Neural cell (in vitro differentiated cells): ENCODE measurements at regions not wholly inside any gene's neighbourhood (a gene's known extent, or its start where the extent isn't known, plus 50 kb on each side); places are given as distances from the start of the nearest gene placed in this dataset.

ENCODE experiments used
- CTCF ChIP-seq: fragments of 450-650 bp; IDR thresholded peaks from 2 replicates; pipeline ENCODE4 v1.5.1; 2014; ENCODE audit warnings: antibody characterized with exemption, mild to moderate bottlenecking, moderate library complexity; ENCODE audit not compliant: poor library complexity, severe bottlenecking
- EP300 ChIP-seq: fragments of 450-650 bp; conservative IDR thresholded peaks from 2 replicates; pipeline ENCODE4 v1.6.1; 2014; ENCODE audit warnings: antibody characterized with exemption, mild to moderate bottlenecking, moderate library complexity; ENCODE audit not compliant: poor library complexity, severe bottlenecking
- EZH2 ChIP-seq: fragments of 200-600, 300-800 bp; shearing (Covaris generic), sonication (generic); IDR thresholded peaks from 2 replicates; pipeline ENCODE4 v1.6.1; 2014; ENCODE audit warnings: antibody characterized with exemption, low read length, borderline replicate concordance, mild to moderate bottlenecking; ENCODE audit not compliant: insufficient read depth, poor library complexity, severe bottlenecking
- POLR2AphosphoS5 ChIP-seq: IDR thresholded peaks from 2 replicates; pipeline ENCODE4 v1.6.1; 2012
- RAD21 ChIP-seq: fragments of 450-650 bp; conservative IDR thresholded peaks from 2 replicates; pipeline ENCODE4 v1.6.1; 2014; ENCODE audit warnings: antibody characterized with exemption, mild to moderate bottlenecking, moderate library complexity
- TAF1 ChIP-seq: IDR thresholded peaks from 2 replicates; pipeline ENCODE4 v1.6.1; 2012; ENCODE audit warnings: low read depth

DNA sequence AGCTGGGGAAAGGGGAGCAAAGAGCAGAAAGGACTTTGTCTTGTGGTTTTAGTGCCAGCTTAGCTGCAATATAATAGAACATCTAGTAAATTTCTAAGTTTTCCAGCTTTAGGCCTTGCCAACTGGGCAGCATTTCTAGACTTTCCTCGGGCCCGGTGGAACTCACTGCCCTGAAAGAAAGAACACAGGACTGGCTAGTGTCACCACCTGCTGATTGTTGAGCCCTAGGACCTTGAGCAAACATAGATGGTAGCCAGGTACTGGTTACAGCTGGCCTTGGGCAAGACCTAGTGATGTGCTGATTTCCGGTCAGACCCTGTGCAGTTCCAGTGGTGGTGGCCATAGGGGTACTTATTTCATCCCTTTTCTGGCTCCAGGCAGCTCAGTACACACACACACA, 753.2 kb upstream of the B3GALT2 start:
- TF ChIP-seq CTCF (no peak), EZH2 (no peak), POLR2AphosphoS5 (no peak), EP300 (no peak), TAF1 (no peak), RAD21 (no peak)
